ENCODE measurements at regions not wholly inside any gene's neighbourhood (a gene's known extent, or its start where the extent isn't known, plus 50 kb on each side); places are given as distances from the start of the nearest gene placed in this dataset.

DNA sequence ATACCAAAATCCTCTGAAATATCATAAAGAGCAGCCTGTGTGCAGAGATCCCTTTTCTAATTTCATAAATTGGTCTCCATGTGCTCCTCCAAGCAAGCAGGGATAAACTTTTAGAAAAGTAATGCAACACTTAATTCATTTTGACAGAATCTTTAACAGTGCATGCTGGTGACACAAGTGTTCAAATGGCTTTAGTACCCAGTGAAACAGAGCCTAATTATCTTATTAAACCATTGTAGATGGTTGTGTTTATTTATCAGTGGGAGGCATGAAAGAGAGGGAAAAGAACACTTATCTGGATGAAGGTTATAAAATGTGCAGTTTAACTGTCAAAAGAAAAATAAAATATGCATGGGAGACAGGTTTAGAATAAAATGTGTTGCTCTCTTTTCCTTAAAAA, 945.0 kb upstream of the PCDH20 start:
- TF ChIP-seq EZH2 (IDR thresholded peaks at IDR 0.05; ENCODE audit: borderline replicate concordance, low read depth, low read length, severe bottlenecking) (no peak), JUN (IDR thresholded peaks at IDR 0.05; ENCODE audit: borderline replicate concordance, insufficient read depth, insufficient read length, low read depth) (no peak), GATA2 (IDR thresholded peaks at IDR 0.05; ENCODE audit: insufficient read depth, insufficient read length, low read depth, low read length) (no peak), POLR2AphosphoS5 (IDR thresholded peaks at IDR 0.05; ENCODE audit: insufficient read depth, low read depth, low read length) (no peak), POLR2A (IDR thresholded peaks at IDR 0.05; ENCODE audit: low read depth, low read length) (no peak)
- TF ChIP-seq, protein P1, sequence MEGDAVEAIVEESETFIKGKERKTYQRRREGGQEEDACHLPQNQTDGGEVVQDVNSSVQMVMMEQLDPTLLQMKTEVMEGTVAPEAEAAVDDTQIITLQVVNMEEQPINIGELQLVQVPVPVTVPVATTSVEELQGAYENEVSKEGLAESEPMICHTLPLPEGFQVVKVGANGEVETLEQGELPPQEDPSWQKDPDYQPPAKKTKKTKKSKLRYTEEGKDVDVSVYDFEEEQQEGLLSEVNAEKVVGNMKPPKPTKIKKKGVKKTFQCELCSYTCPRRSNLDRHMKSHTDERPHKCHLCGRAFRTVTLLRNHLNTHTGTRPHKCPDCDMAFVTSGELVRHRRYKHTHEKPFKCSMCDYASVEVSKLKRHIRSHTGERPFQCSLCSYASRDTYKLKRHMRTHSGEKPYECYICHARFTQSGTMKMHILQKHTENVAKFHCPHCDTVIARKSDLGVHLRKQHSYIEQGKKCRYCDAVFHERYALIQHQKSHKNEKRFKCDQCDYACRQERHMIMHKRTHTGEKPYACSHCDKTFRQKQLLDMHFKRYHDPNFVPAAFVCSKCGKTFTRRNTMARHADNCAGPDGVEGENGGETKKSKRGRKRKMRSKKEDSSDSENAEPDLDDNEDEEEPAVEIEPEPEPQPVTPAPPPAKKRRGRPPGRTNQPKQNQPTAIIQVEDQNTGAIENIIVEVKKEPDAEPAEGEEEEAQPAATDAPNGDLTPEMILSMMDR (IDR thresholded peaks at IDR 0.05; ENCODE audit: extremely low read depth in 1 of 2, insufficient read depth in 1 of 2, low read depth in 1 of 2, low read length in 2 of 2) = no peak

All from endothelial cell of umbilical vein (primary cell).